ENCODE measurements at regions not wholly inside any gene's neighbourhood (a gene's known extent, or its start where the extent isn't known, plus 50 kb on each side); places are given as distances from the start of the nearest gene placed in this dataset.

- H3K4me1 ChIP-seq = peaks cover 8% of the 10 kb centered on the region; the same call in 1 of the 2 replicates
- TF ChIP-seq CTCF (IDR thresholded peaks at IDR 0.05; ENCODE audit: low read depth, low read length) = no peak
- no peak for DNase-seq
- H3K4me3 ChIP-seq (ENCODE audit: low read depth, low read length) = no peak overlapping the region
- H3K27me3 ChIP-seq = no peaks in the 10 kb centered on the region
- no peaks in the 10 kb centered on the region for H3K36me3 ChIP-seq
- no peaks in the 10 kb centered on the region for H3K9me3 ChIP-seq
These were observed 76.8 kb upstream of the POM121L12 start for GRCh38 chr7:52958621-52959140.

GRCh38 chr7:52956379-52956915, 79.0 kb upstream of the POM121L12 start:
- H3K9me3 ChIP-seq = no peaks in the 10 kb centered on the region
- no peak overlapping the region for H3K4me3 ChIP-seq (ENCODE audit: low read depth, low read length)
- H3K4me1 ChIP-seq = peaks cover 8% of the 10 kb centered on the region; the same call in 1 of the 2 replicates
- no peak for TF ChIP-seq CTCF (IDR thresholded peaks at IDR 0.05; ENCODE audit: low read depth, low read length)
- H3K27me3 ChIP-seq = no peaks in the 10 kb centered on the region
- no peaks in the 10 kb centered on the region for H3K36me3 ChIP-seq
- DNase-seq = no peak

GRCh38 chr7:52955522-52955921, 79.9 kb upstream of the POM121L12 start:
- no peak for DNase-seq
- no peak overlapping the region for H3K4me3 ChIP-seq (ENCODE audit: low read depth, low read length)
- peaks cover 8% of the 10 kb centered on the region; the same call in 1 of the 2 replicates for H3K4me1 ChIP-seq
- no peaks in the 10 kb centered on the region for H3K27me3 ChIP-seq
- no peaks in the 10 kb centered on the region for H3K9me3 ChIP-seq
- no peak for TF ChIP-seq CTCF (IDR thresholded peaks at IDR 0.05; ENCODE audit: low read depth, low read length)
- H3K36me3 ChIP-seq = no peaks in the 10 kb centered on the region

- Histone ChIP-seq H3K36me3 (no peaks in the 10 kb centered on the region), H3K27me3 (no peaks in the 10 kb centered on the region), H3K9me3 (no peaks in the 10 kb centered on the region), H3K4me1 (no peaks in the 10 kb centered on the region), H3K4me3 (ENCODE audit: low read depth, low read length) (no peak overlapping the region)
- DNase-seq = no peak
- no peak for TF ChIP-seq CTCF (IDR thresholded peaks at IDR 0.05; ENCODE audit: low read depth, low read length)
These were observed 90.5 kb upstream of the POM121L12 start for GRCh38 chr7:52944921-52945320.

- no peaks in the 10 kb centered on the region for H3K36me3 ChIP-seq
- no peak for TF ChIP-seq CTCF (IDR thresholded peaks at IDR 0.05; ENCODE audit: low read depth, low read length)
- DNase-seq = no peak
These were observed 95.0 kb upstream of the POM121L12 start for GRCh38 chr7:52940481-52940880.

GRCh38 chr7:52938455-52939133, 96.8 kb upstream of the POM121L12 start:
- Histone ChIP-seq H3K27me3 (no peaks in the 10 kb centered on the region), H3K4me1 (0 out of 2 replicates have a peak, but pooled peaks cover 5% of the 10 kb centered on the region), H3K9me3 (no peaks in the 10 kb centered on the region; the same call in 1 of the 2 replicates), H3K36me3 (no peaks in the 10 kb centered on the region), H3K4me3 (ENCODE audit: low read depth, low read length) (no peak overlapping the region)
- no peak for TF ChIP-seq CTCF (IDR thresholded peaks at IDR 0.05; ENCODE audit: low read depth, low read length)
- DNase-seq = no peak

More at GRCh38 chr7:52940481-52940880, 95.0 kb upstream of the POM121L12 start:
- no peaks in the 10 kb centered on the region for H3K9me3 ChIP-seq
- no peak overlapping the region for H3K4me3 ChIP-seq (ENCODE audit: low read depth, low read length)
- H3K27me3 ChIP-seq = no peaks in the 10 kb centered on the region
- 0 out of 2 replicates have a peak, but pooled peaks cover 5% of the 10 kb centered on the region for H3K4me1 ChIP-seq

Measured in BE2C (cell line).